ENCODE measurements at regions not wholly inside any gene's neighbourhood (a gene's known extent, or its start where the extent isn't known, plus 50 kb on each side); places are given as distances from the start of the nearest gene placed in this dataset.
"Not testable (repeated sequence)": the region's sequence is repeated elsewhere in the genome, so short reads cannot be mapped to it uniquely, and the experiment has no call there.

- no peak for DNase-seq
These were observed 450.9 kb upstream of the MYT1L start for GRCh38 chr2:2782007-2782406.

- DNase-seq: no peak
These were observed 448.7 kb upstream of the MYT1L start for GRCh38 chr2:2779727-2780126.

GRCh38 chr2:2777876-2778275, 446.8 kb upstream of the MYT1L start:
- DNase-seq: no peak

- DNase-seq: no peak
These were observed 446.1 kb upstream of the MYT1L start for GRCh38 chr2:2777213-2777612.

GRCh38 chr2:2775018-2775417, 443.9 kb upstream of the MYT1L start:
- DNase-seq: no peak

GRCh38 chr2:2773692-2774091, 442.6 kb upstream of the MYT1L start:
- DNase-seq: no peak

GRCh38 chr2:2773080-2773479, 442.0 kb upstream of the MYT1L start:
- not testable (repeated sequence) for DNase-seq

- no peak for DNase-seq
These were observed 440.8 kb upstream of the MYT1L start for GRCh38 chr2:2771721-2772411.

GRCh38 chr2:2769481-2770431, 438.7 kb upstream of the MYT1L start:
- DNase-seq: no peak

GRCh38 chr2:2768476-2768875, 437.4 kb upstream of the MYT1L start:
- DNase-seq: no peak

- no peak for DNase-seq
These were observed 436.8 kb upstream of the MYT1L start for GRCh38 chr2:2767837-2768236.

- DNase-seq: no peak
These were observed 434.9 kb upstream of the MYT1L start for GRCh38 chr2:2765839-2766495.

- DNase-seq: no peak
These were observed 434.2 kb upstream of the MYT1L start for GRCh38 chr2:2765176-2765800.

GRCh38 chr2:2764739-2765138, 433.7 kb upstream of the MYT1L start:
- no peak for DNase-seq

GRCh38 chr2:2764001-2764355, 432.9 kb upstream of the MYT1L start:
- DNase-seq: no peak

- DNase-seq: no peak
These were observed 432.4 kb upstream of the MYT1L start for GRCh38 chr2:2763351-2764000.

- DNase-seq: no peak
These were observed 431.8 kb upstream of the MYT1L start for GRCh38 chr2:2762913-2763312.

- DNase-seq: no peak
These were observed 431.3 kb upstream of the MYT1L start for GRCh38 chr2:2762166-2762908.

- no peak for DNase-seq
These were observed 427.8 kb upstream of the MYT1L start for GRCh38 chr2:2758793-2759367.

GRCh38 chr2:2757764-2758163, 426.7 kb upstream of the MYT1L start:
- no peak for DNase-seq

GRCh38 chr2:2756886-2757285, 425.8 kb upstream of the MYT1L start:
- no peak for DNase-seq

GRCh38 chr2:2755990-2756389, 424.9 kb upstream of the MYT1L start:
- DNase-seq: no peak

Data from bone marrow (tissue), 2 donors.